HG02571 (cell line): ENCODE measurements at regions not wholly inside any gene's neighbourhood (a gene's known extent, or its start where the extent isn't known, plus 50 kb on each side); places are given as distances from the start of the nearest gene placed in this dataset.

ENCODE experiments used
- ATAC-seq: cut with Tn5 transposase; IDR thresholded peaks from one replicate; pipeline ENCODE4 v1.9.1; 2021; ENCODE audit warnings: mild to moderate bottlenecking, moderate library complexity; ENCODE audit not compliant: unreplicated experiment

DNA sequence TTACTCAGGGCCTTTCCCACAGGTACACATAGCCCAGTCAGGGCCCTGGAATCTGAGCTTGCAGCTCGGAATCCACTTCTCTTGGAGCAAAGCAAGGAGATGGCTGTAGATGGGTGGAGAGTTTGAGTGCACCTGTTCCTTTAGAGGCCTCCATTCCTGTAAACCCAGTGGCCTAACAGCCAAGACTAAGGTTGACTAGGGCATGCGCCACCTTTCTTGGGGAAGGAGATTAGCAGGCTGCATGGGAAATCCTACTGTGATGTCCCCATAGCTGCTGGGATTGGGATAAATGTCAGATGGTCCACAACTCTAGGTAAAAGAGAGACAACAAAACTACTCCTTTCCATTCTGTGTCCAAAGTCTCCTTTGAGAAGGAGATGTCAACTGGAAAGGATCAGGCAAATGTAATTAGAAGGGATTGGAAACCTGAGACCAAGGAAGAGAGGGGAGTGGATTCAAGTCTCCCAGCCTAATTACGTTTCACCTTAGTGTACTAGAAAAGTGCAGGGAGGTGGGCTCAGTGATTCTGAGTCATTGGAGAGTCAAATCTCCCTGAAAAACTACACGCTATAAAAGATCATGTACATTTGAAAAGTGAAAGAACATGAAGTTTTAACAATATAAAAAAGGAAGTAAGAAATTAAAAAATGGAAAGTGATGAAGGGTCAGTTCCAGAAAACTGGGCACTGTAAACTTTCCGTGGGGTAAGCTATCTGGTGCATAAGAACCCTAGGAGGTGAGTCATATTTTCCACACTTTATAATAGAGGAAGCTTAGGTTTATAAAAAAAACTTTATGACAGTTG is 104.2 kb downstream of the SEC61B start:
- ATAC-seq = no peak

DNA sequence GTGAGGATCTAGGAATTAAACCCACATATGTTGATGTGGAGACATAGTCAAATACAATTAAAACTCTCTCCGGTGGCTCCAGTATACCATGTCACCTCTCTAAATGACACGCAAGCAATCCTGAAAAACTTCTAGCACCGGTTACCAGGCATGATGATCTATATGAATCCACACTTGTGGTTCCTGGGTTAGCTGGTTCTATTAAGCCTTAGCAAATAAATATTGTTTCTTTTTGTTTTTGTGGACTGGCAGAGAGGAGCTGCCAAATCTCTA is 104.8 kb downstream of the SEC61B start:
- ATAC-seq = no peak

DNA sequence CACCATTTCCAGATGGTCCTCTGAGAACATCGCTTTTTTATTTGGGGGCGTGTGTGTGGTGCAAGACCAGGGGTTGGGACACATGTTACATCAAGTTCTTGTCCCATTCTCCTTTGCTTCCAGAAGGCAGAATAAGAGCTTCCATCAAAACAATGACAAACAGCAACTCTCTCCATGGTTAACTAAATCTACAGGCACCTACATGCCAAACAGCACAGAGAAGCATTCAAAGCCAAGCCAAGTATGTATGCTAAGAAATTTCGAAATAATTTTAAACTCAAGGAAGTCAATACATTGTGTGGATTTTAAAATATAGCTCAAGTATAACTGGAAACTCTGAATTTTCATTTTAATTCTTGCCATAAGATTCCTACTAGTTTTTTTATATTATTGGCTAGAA is 105.6 kb downstream of the SEC61B start:
- no peak for ATAC-seq

DNA sequence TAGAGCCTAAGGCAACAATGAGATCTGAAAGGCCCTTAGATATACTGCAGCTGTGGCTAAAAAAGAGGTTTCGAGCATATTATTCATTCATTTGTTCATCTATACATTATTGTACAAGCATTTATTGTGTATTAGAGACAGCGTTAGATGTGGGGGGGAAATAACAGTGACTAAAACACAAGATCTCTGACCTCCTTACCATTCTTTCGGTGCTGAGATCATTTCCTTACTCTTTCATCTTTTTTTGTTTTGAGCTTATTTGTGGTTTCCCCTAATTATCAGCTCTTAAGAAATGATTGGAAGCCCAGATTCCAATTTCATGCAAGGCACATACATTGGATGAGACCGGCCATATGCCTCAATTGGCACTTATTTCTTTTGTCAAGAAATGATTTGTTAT is 113.2 kb downstream of the SEC61B start:
- ATAC-seq = no peak

DNA sequence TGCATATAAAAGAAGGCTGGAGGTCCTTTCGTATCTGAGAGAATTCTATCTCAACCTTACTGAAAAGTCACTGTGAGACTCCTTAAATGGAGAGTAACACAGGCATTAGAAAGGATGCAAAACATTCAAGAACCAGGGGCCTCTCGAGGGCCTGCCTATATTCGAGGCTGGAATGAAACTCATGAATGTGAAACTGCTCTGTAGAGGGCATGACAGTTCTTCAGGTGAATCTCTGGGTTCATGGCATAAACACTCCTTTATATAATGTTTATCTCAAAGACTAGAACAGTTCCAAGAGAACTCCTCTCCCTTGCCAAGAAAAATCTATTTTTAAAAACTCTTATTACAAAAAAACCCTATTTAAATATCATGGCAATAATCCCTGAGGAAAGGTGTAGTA is 113.9 kb downstream of the SEC61B start:
- ATAC-seq = no peak

DNA sequence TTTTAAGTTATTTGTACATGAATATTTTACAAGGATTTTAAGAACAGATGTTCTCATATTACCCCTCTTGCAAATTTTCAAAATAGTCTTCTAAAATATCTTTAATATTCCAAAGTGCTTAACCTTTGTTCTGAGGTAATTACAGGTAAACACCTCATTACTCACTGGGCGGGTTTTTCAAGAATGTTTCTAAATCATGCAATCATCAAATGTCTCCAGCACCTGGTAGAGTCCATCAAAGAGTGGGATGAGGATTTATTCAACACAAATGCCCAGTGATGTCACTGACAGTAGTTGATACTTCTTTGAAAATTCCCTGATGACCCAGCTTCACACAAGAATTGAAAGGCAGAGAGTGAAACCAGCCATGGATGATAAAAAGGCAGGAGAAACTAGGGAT is 114.4 kb downstream of the SEC61B start:
- ATAC-seq = no peak

DNA sequence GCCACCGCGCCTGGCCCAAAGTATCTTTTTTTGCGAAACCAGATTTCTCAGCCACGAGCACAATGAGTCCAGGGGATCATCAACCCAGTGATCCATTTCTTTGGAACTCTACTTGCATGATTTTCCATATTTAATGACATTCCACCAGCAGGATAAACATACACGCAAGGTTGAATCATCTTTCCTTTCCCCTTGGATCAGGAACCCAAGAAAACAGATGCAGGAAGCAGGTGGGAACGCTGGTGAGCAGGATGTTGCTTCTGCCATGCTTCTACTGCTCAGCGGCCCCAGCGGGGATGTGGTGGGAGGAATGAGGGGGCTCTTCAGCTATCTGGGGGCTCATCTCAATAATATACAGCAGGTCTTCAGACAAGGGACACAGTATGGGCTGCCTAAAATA is 118.2 kb downstream of the SEC61B start:
- ATAC-seq = no peak

DNA sequence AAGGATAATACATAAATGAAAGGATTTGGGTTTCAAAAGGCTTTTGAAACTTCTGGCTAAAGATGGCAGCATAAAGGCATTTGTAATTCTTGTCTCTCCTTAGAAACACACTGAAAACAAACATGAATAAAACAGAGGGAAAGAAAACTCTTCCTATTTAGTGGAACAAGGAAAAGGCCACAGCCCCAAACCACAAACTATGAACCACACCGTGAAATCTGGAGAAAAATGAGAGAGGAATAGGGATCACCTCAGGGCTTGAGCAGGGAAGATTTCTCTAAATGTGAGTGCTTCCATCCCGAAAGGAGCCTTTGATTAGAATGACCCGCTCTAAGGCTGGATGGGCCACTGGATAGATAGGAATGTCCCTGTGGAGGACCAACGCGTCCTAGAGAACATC is 119.6 kb downstream of the SEC61B start:
- no peak for ATAC-seq

DNA sequence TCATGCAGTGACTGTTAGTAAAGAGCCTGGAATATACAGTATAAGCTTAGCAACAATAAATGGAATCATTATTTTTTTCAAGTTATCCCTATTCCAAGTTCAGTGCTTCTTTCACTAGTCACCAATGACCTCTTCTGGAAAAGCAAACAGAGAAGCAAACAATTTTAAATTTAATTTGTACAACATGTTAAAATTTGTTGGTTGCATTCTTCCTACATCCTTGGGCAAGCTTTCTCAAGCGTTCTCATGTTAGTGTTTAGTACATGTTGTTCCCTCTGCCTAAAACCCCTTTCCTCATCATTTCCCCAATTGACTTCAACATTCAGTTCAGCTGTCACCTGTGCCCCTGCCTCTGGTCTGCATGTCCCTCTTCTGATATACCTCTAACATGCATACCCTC is 123.4 kb downstream of the SEC61B start:
- no peak for ATAC-seq

DNA sequence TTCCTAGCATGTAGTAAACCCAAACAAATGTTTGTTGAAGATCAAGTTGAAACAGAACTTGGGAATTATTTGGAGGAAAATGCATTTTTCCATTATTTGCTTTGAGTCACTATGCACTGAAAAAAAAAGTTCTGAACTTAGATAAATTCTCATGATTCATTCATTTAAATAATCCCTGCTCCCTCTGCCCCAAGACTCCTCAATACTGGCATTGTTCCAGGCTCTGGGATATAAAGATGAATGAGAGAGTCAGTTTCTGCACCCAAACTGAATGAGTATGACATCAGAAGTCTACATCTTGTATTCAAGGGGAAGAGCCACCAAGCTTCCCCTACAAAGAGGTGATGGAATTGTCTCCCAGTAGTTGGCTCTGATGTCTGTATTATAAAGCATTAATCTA is 123.9 kb downstream of the SEC61B start:
- no peak for ATAC-seq

DNA sequence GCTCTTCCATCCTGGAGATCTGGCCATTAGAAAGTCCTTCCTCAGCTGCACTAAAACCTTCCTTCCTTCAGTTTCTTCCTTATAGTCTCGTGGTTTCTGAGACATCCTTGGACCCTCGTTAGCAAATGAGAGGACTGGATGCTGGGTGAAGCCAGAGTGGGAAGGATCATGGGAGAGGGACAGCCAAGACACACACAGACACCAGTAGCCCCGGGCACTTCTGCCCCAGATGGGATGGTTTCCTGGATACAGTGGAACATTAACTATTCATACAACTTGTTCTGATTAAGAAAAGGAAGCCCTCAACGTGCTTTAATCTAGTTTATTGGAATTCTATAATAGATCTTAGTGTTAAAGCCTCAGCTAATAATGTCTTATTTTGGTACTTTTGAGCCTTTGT is 125.5 kb downstream of the SEC61B start:
- ATAC-seq = no peak

DNA sequence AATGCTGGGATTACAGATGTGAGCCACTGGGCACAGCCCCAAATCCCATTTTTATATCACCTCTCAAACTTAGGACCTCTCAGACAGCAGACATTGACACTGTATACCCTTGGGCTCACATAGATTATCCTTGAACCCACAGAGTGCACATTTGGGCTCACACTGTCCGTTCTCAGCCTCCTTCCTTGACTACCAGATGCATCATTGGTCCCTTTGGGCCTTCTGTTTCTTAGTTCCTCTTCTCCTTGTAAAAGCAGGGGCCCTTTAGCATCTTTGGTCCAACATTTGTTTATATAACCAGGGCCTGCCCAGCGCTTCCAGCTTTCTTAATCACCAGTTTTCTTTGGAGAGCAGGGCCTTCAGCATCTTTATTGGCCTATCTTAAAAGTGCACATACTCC is 126.2 kb downstream of the SEC61B start:
- ATAC-seq = no peak

DNA sequence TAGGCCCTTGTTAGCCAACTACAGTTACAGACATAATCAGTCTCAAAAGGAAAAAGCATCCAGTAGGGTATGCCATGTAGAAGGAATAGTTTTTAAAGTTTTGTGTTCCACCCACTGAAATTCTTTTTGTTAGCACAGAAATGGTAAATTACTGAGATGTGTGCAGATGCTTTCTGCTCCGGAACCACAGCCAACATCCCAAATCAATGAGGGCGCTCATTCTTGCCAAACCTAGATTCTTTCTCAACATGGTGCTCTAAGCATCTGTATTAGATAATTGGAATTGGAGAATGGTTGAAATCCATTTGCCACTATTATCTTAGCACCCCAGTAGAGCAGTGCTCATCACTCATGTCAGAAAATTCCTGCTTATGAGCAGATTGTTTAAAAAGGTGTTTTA is 127.8 kb downstream of the SEC61B start:
- ATAC-seq = no peak

DNA sequence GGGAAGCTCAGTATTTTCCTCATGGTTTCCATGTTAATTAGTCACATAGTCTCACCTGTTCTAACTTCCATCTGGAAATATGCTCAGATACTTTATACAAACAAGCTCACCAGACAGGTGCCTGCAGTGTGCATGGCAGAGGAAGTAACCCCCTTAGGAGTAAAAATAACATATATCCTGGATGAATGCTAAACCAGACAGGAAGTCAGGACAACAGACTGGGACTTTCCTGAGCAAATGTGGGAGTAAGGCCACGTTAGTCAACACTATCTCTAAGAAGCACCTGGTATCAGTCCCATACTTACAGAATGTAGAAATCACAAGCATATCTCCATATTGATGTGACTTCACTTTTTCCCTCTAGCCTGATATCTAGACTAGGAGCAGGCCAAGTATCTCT is 128.4 kb downstream of the SEC61B start:
- ATAC-seq = no peak

DNA sequence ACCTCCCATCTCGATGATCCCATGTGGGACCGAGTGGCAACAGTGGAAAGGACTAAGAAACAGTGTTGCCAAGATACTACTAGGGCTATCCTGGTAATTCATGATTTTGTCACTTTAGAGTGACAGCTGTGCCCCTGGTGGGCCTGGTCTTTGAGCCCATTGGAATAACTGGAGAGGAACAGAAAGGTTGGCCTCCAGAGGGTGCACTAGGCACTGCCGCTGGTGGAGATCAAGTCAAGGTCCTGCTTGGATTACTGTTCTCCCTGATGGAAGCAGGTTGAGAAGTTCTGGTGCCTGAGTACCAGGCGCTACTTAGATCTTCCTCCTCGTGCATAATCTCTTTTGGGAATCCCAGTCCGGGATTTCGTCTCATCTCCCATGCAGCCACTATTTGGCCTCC is 129.6 kb downstream of the SEC61B start:
- no peak for ATAC-seq

DNA sequence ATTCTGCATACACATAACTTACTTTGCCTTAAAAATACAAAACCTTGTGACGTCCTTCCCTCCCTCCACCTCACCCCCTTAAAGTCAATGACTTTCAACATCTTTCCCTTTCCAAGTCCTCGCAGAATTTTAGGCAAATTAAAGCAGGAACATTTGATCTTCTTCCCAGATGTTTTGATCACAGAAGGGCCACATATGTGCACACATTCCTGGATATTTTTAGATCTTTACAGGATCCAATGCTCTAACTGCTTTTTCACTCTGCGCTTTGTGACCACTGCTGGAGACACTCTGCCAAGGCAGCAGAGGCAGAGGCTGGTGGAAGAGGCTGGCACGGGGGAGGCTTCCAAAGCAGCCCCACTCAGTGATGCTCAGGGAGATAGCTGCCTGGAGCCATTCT is 130.7 kb downstream of the SEC61B start:
- no peak for ATAC-seq

DNA sequence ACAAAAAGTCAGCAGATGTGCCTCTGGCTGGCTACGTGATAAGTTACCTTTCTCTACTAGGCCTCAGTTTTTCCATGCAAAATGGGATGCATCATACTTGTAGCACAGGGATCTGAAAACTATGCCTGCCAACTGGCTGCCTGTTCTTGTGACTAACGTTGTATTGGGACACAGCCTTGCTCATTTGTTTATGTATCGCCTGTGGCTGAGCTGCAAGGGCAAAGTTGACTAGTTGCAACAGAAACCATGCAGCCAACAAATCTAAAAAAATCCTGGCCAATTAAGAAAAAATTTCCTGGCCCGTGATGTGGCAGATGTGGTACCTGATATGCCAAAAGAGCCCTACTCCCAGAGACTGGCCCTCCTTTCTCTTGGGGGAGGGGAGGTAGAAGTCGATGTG is 131.3 kb downstream of the SEC61B start:
- ATAC-seq = no peak

DNA sequence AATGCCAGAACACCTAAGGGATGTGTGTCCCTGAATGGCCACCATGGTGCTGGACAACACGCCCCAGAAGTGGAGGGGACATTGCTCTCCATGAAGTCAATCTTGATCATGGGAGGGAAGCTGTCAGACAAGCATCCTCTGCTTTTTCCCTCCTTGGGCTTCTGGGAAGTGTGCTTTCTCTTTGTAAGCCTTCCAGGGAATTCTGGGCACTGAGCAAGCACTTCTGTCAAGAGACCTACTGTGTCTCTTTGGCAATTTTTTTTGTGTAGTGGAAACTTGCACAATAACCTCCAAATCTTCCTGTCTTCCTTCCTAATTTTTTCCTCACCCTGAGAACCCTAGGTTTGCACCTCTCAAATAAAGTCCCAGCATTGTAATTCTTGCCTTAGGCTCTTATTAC is 132.0 kb downstream of the SEC61B start:
- no peak for ATAC-seq

DNA sequence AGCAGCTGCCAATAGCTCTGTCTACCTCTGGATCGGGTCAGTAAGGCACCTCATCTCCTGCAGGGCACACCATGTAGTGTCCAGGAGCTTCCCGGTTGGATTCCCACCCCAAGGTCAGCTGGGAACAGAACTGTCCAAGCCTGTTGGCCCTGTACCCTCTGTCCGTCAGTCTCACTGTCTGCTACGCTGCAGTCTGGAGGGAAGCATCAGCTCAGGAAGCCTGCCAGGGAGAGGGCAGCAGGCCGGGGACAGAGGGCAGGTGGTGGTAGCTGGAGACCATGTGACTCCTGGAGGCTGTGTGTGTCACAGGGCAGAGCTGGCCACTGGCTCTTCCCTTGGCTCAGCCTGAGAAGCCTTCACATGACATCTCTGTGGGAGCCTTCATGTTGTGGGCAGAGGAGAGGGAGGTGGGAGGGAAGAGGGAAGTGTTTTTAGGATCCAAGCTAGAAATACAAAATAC is 134.5 kb downstream of the SEC61B start:
- ATAC-seq = no peak

DNA sequence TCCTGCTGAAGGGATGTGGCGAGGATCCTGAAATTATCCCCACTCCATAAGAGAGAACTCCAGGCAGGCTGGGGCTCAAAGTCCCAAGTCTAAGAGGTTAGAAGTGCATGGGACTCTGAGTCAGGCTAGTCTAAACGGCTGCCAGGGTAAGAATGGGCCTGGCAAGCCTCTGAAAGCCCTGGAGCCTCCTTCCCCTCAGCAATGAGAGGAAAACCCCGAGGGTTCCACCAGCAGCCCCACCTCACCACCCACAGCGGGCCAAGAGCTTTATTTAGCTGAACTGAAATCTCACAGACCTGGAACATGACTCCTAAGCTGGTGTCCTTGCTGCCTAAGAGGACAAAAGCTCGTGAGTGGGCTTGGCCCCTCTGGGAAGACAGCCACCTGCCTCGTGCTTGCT is 135.5 kb downstream of the SEC61B start:
- no peak for ATAC-seq

DNA sequence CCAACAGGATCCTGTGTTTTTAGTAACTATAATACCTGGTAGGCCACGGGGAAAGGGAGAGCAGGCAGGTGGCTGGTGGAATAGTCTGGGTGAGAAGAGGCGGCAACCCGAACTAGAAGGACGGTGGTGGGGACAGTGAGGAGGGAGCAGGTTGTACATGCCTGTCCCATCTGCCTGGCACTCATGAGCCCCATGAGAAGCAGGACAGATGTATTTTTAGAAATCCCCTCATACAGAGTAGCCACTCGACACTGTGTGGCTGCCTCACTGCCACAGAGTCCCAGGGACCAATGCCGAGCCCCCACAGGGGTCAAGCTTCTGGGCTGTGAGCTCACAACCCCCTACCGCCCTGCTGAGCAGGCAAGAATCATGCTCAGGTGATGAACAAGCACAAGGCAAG is 136.6 kb downstream of the SEC61B start:
- no peak for ATAC-seq

DNA sequence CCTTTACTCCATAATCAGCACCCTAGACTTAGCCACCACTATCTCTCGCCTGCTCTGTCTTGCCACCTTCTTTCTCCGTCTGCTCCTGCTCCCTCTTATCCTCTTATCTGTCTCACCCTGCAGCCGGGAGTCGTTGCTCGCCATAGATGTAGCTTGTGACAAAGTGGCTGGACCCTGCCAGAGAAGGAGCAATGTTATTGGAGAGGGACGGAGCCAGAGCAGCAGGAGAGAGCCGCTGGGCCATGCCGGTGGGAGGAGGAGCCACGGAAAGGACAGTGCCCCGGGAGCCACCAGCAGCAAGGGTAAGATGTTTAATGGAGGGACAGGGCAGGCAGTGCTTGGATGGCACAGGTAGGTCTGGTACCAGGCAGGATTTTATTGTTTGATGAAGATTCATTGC is 137.3 kb downstream of the SEC61B start:
- no peak for ATAC-seq

DNA sequence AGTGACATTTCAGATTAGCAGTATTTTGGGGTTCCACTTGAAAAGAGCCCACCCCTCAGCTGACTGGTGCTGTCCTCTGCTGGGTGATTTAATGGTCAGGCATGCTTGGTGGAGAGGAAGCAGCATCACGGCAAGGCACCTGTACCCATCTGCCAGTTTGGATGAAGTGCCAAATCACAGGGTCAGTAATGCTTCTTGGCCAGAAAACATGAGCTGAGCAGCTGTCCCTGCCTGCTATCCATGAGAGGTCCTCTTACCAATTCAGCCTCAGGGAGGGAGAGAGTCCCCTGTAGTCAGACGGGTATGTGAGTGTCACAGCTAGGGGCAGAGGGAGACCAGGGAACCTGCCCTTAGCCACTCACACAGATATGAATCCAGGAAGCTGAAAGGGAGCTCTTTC is 137.9 kb downstream of the SEC61B start:
- ATAC-seq = no peak
